Fibroblast of lung (primary cell): ENCODE measurements at regions not wholly inside any gene's neighbourhood (a gene's known extent, or its start where the extent isn't known, plus 50 kb on each side); places are given as distances from the start of the nearest gene placed in this dataset.

ENCODE experiments used
- DNase-seq, 2 donors: peaks; one replicate each; pipeline versions ENCODE4 v3.0.0 to v3.0.0-alpha.2; 2010; ENCODE audit warnings: low read depth in 2 of 2
- H2AFZ ChIP-seq: 2 replicates; pipeline ENCODE4 v1.5.1; 2012; ENCODE audit warnings: low read length, control low read depth, inconsistent platforms
- H3K27ac ChIP-seq: 2 replicates; pipeline ENCODE4 v1.5.1; 2011; ENCODE audit warnings: low read length, control low read depth; ENCODE audit not compliant: insufficient read depth
- H3K27me3 ChIP-seq: 2 replicates; pipeline ENCODE4 v1.5.1; 2011; ENCODE audit warnings: mild to moderate bottlenecking, low read length; ENCODE audit not compliant: control insufficient read depth, insufficient read depth
- H3K36me3 ChIP-seq: 2 replicates; pipeline ENCODE4 v1.5.1; 2011; ENCODE audit warnings: low read length; ENCODE audit not compliant: control insufficient read depth, insufficient read depth
- H3K4me1 ChIP-seq: 2 replicates; pipeline ENCODE4 v1.5.1; 2011; ENCODE audit warnings: low read length; ENCODE audit not compliant: control insufficient read depth, insufficient read depth; ENCODE audit errors: extremely low read depth
- H3K4me2 ChIP-seq: 2 replicates; pipeline ENCODE4 v1.5.1; 2011; ENCODE audit warnings: low read length, control low read depth; ENCODE audit not compliant: insufficient read depth; ENCODE audit errors: extremely low read depth
- H3K4me3 ChIP-seq, 4 experiments: fragments of 200-600 bp in 1 of 4; sonication (generic) in 1 of 4; replicated peaks in 1 of 4; 2 replicates each; pipeline ENCODE4 v1.5.1; 2011 to 2016; ENCODE audit warnings: low read length in 4 of 4, low read depth in 3 of 4, mild to moderate bottlenecking in 3 of 4, control low read depth in 2 of 4, inconsistent platforms in 1 of 4, mixed read lengths in 1 of 4; ENCODE audit not compliant: insufficient read depth in 1 of 4; ENCODE audit errors: control extremely low read depth in 1 of 4
- H3K79me2 ChIP-seq: 2 replicates; pipeline ENCODE4 v1.5.1; 2012; ENCODE audit warnings: mild to moderate bottlenecking, low read length, inconsistent platforms; ENCODE audit not compliant: control insufficient read depth, insufficient read depth
- H3K9ac ChIP-seq: 2 replicates; pipeline ENCODE4 v1.5.1; 2011; ENCODE audit warnings: mild to moderate bottlenecking, low read length, control low read depth; ENCODE audit not compliant: insufficient read depth
- H3K9me3 ChIP-seq: 2 replicates; pipeline ENCODE4 v1.5.1; 2012; ENCODE audit warnings: low read depth, low read length; ENCODE audit not compliant: control insufficient read depth, insufficient read depth
- H4K20me1 ChIP-seq: 2 replicates; pipeline ENCODE4 v1.5.1; 2011; ENCODE audit warnings: low read length; ENCODE audit not compliant: control insufficient read depth, insufficient read depth; ENCODE audit errors: extremely low read depth
- CTCF ChIP-seq, 2 donors: IDR thresholded peaks in 1 of 2; conservative IDR thresholded peaks in 1 of 2; 1 replicate in 1 of 2; 2 replicates in 1 of 2; pipeline ENCODE4 v1.5.1; 2011 to 2012; ENCODE audit warnings: low read length in 2 of 2, control low read depth in 1 of 2, inconsistent platforms in 1 of 2, low read depth in 1 of 2, mild to moderate bottlenecking in 1 of 2
- EZH2 ChIP-seq: IDR thresholded peaks from 2 replicates; pipeline ENCODE4 v1.5.1; 2012; ENCODE audit warnings: low read length, control low read depth, mild to moderate bottlenecking; ENCODE audit errors: missing control alignments

GRCh38 chr20:50312682-50313521, 122.3 kb downstream of the CEBPB start:
- Histone ChIP-seq H3K9ac (peak overlapping the region; percentile 13), H3K36me3 (no peaks in the 10 kb centered on the region), H4K20me1 (no peaks in the 10 kb centered on the region), H3K27ac (peak overlapping the region; percentile 70), H3K4me2 (peak overlapping the region; percentile 53), H3K4me3 (no peak overlapping the region), H3K4me1 (peaks cover 24% of the 10 kb centered on the region), H2AFZ (no peak overlapping the region), H3K27me3 (no peaks in the 10 kb centered on the region), H3K9me3 (no peaks in the 10 kb centered on the region), H3K79me2 (no peaks in the 10 kb centered on the region)
- TF ChIP-seq CTCF (conservative IDR thresholded peaks at IDR 0.05 in 1 of 2, IDR thresholded peaks at IDR 0.05 in 1 of 2; ENCODE audit: low read depth in 1 of 2, low read length in 2 of 2) (no peak), EZH2 (no peak)
- peak; percentile 86 to 96 for DNase-seq

- no peak overlapping the region for H2AFZ ChIP-seq
- TF ChIP-seq EZH2 (no peak), CTCF (conservative IDR thresholded peaks at IDR 0.05 in 1 of 2, IDR thresholded peaks at IDR 0.05 in 1 of 2; ENCODE audit: low read depth in 1 of 2, low read length in 2 of 2) (no peak)
- no peak overlapping the region for H3K4me3 ChIP-seq
- H3K27me3 ChIP-seq = no peaks in the 10 kb centered on the region
- H3K79me2 ChIP-seq = no peaks in the 10 kb centered on the region
- H4K20me1 ChIP-seq = no peaks in the 10 kb centered on the region
- no peaks in the 10 kb centered on the region for H3K9me3 ChIP-seq
- no peak for DNase-seq
- no peaks in the 10 kb centered on the region for H3K36me3 ChIP-seq
- peaks cover 21% of the 10 kb centered on the region for H3K4me1 ChIP-seq
- H3K4me2 ChIP-seq = no peak overlapping the region
- H3K27ac ChIP-seq = no peak overlapping the region
- H3K9ac ChIP-seq = no peak overlapping the region
These were observed 122.8 kb downstream of the CEBPB start for GRCh38 chr20:50313522-50313820.

GRCh38 chr20:50313827-50314677, 123.4 kb downstream of the CEBPB start:
- no peaks in the 10 kb centered on the region for H4K20me1 ChIP-seq
- no peak for TF ChIP-seq EZH2
- no peak for TF ChIP-seq CTCF (conservative IDR thresholded peaks at IDR 0.05 in 1 of 2, IDR thresholded peaks at IDR 0.05 in 1 of 2; ENCODE audit: low read depth in 1 of 2, low read length in 2 of 2)
- no peak overlapping the region for H2AFZ ChIP-seq
- H3K36me3 ChIP-seq = no peaks in the 10 kb centered on the region
- H3K4me2 ChIP-seq = no peak overlapping the region
- H3K9me3 ChIP-seq = no peaks in the 10 kb centered on the region
- DNase-seq = no peak
- H3K79me2 ChIP-seq = no peaks in the 10 kb centered on the region
- H3K9ac ChIP-seq = no peak overlapping the region
- no peak overlapping the region for H3K27ac ChIP-seq
- no peaks in the 10 kb centered on the region for H3K27me3 ChIP-seq
- no peak overlapping the region for H3K4me3 ChIP-seq
- peaks cover 18% of the 10 kb centered on the region for H3K4me1 ChIP-seq
